ENCODE measurements at regions not wholly inside any gene's neighbourhood (a gene's known extent, or its start where the extent isn't known, plus 50 kb on each side); places are given as distances from the start of the nearest gene placed in this dataset.
"Not testable (repeated sequence)": the region's sequence is repeated elsewhere in the genome, so short reads cannot be mapped to it uniquely, and the experiment has no call there.

DNA sequence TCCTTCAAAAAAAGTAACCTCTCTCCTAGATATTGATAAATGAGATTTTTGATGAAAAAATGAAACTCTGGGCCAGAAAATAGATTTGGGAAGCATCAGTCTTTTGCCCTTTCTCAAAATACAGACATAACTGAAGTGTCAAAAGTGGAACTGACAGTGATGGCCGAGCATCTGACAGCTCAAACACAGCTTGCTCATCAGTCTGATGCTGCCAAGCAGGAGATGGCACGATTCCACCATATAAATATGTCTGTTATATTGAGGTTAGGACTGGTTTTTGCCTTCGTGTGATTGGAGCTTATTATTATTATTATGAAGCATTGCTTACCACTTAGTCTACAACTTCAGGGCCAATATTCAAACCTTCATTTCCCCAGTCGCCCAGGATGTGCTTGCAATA is 152.6 kb upstream of the EPHA3 start:
- DNase-seq (ENCODE audit: low read depth in 2 of 2), result no peak

DNA sequence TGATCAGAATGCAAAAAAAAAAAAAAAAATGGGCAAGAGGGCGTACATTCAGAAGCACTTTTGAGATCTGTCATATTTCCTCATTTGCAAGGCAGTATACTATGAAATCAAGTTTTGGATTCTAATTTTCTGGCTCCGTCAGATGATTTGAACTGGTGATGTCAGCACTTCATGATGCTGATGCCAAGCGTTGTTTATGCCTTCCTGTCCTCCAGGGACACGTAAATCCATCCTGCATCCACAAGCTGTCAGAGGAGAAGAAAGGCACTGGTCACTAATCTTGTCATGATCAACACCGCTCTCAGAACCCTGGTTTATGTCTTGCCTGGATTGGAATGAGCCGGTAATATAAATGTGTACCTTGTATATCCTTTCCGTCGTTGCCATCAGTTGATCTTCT is 152.1 kb upstream of the EPHA3 start:
- DNase-seq (ENCODE audit: low read depth in 2 of 2), result no peak

DNA sequence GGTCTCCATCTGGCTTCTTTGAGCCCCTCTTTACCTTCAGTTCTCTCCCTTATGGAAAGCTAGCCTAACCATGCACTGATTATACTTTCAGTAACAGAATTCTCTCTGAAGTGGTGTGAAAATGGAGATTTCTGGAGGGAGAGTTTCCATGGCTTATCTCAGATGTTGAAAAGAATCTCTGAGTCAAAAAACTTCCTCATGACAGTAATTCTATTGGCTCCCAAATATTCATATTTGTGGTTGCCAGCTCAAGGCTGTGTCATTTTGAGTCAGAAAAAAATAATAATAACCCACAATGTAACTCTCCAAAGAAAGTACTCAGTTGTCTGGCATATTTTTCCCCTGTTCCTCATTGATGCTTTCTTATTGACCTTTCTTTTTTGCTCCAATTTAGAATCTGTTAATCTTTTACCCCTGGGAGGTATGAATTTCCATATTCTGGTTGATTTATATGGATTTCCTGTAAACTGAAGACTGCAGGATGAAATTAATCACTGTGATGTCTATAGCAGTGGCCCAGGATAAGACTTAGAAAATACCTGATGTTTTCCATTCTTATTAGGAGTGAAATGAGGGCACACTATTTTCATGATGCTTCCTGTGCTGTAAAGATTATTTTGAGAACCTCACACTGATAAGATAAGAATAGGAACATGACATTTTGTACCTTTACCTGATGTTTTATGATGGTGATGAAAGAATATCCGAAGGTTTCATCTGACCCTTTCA is 149.5 kb upstream of the EPHA3 start:
- DNase-seq (ENCODE audit: low read depth in 2 of 2), result peak; percentile 88 to 91

DNA sequence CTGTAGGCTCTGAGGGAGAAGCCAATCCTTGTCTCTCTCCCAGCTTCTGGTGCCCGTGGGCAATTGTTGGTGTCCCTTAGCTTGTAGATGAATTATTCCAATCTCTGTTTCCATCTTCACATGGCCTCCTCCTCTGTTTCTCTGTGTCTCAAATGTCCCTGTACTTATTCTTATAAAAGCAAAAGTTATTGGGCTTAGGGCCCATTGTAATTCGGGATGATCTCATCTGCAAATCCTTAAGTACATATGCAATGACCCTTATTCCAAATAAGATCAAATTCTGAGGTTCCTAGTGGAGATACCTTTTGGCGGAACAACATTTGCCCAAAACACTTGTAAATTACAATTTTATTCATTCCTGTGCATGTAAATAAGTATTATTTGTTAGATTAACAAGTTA is 147.4 kb upstream of the EPHA3 start:
- no peak for DNase-seq (ENCODE audit: low read depth in 2 of 2)

DNA sequence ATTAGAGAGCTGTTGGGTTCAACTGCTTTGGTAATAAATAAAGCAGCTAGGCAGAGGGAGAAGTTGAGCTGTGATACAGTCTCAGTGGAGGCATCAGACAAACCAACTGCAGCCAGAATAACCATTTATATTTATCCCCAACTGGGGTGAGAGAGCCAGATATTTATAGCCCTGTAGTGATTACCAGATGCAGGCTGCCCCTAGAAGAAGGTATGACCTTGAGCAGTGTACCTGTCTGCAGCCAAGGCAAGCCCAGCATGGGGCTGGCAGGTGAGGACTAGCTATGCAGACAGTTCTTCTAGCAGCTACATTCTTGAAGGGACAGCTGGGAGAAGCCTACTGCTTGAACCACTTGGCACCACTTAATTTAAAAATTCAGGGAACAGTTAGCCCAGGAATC is 144.4 kb upstream of the EPHA3 start:
- no peak for DNase-seq (ENCODE audit: low read depth in 2 of 2)

DNA sequence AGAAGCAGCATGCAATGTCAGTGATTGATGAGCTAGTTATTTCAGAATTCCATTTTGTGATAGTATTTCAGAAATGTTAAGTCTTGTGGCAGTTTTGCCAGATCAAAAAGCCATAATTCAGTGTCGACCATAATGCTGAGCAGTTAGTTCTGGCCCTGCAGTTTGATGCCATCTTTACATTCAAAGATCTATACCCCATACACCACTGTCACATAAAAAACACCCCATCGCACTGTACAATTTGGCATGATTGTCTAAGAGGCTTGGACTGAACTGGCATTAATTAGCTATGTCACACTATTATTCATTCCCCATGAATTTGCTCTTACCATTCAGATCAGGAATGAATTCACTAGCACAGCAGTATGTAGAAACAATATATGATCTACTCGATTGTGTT is 127.7 kb upstream of the EPHA3 start:
- DNase-seq (ENCODE audit: low read depth in 2 of 2), result no peak

DNA sequence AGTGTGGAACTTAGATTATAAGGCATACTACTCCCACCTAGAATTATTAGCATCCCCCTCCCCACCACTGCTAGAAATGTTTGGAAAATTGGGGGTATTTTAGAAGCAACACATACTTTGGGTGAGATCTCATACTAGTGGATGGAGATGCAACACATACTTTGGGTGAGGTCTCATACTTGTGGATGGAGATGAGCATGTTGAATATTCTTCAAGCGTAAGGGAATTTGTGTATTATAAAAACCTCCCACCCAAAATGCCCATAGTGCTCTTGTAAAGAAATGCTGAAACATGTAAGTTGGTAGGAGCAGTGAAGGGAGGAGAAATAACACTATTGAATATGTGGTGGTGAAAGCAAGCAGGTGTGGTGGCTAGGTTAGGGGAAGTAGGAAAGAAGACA is 124.0 kb upstream of the EPHA3 start:
- no peak for DNase-seq (ENCODE audit: low read depth in 2 of 2)

DNA sequence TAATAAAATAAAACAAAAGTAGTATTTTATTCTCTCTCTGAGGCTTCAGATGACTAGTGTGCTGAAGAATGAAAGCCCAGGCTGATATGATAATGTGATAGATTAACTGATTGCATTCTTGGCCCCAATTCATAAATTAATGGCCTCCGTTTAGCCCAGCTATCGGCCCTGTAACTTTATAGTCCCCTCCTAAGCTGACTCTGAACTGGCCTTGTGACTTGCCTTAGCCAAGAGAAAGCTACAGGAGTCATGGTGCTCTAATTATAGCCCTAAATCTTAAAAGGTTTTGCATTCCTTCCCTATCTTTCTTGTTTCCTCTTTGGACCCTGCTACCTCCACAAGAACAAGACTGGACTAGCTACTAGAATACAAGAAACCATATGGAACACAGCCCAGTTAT is 123.2 kb upstream of the EPHA3 start:
- no peak for DNase-seq (ENCODE audit: low read depth in 2 of 2)

DNA sequence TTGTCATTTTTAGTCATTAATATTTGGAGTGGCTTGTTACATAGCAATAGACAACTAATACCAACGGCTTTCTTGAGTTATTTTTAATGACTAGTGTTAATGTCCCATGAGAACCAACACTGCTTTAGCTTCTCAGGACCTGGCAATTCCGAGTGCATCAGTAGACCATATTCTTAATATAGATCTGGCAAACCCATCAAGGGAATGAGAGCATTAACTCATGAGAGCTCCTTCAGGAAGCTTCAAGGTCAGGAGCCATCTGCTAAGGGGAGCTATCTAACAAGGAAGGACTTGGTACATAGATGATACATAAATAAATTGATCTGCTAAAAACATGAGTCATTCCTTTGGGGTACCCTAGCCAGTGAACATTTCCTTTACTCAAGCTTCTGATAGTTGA is 122.6 kb upstream of the EPHA3 start:
- DNase-seq (ENCODE audit: low read depth in 2 of 2), result no peak

DNA sequence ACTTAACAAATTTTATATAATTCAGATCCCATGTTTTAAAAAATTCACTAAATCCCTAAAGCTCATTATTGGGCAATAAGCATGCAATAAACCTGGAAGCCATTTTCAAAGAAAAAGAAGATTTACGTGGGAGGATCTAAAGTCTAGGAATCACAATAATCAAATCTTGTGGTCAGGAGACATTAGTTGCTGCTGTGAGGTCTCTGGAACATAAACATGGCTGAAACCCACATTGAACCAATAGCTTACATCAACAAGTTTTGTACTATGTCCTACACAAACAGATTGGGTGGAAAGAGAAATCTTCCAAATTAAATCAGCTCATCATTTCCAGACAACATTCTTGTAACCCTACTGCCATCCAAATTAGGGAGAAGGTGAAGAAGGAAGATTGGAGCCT is 121.9 kb upstream of the EPHA3 start:
- DNase-seq (ENCODE audit: low read depth in 2 of 2), result no peak

DNA sequence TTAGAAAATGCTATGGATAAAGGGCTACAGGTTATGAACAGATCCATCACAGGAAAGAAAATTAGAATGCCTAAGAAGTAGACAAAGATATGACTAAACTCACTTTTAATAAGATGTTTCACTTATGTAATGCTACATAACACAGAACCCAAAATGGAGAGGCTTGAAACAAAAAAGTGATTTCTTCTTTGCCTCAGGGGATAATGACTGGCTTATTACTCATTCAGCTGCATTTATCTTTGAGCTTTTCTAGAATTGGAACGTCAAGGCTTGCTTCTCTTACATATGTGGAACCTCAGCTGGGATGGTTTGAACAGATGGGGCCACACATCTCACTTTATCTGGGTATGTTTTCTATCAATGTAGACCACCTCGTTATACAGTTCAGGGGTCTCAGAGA is 120.6 kb upstream of the EPHA3 start:
- DNase-seq (ENCODE audit: low read depth in 2 of 2), result peak; percentile 41 to 49

DNA sequence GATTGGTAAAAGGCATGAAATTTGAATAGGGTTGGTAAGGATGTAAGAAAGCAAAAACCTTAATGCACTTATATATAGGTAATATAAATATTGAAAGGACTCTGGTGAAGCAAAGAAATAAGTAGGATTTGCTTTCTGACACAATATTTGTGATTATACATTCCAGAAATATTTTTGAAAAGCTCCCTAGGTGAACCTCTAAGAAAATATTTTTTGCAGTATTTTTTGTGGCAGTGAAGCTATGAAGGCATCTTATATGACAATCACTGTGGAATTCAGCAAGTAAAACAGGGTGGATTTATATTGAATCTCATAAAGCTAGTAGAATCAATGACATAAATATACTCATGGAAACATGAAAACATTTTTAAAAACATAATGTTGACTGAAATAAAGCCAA is 119.6 kb upstream of the EPHA3 start:
- no peak for DNase-seq (ENCODE audit: low read depth in 2 of 2)

DNA sequence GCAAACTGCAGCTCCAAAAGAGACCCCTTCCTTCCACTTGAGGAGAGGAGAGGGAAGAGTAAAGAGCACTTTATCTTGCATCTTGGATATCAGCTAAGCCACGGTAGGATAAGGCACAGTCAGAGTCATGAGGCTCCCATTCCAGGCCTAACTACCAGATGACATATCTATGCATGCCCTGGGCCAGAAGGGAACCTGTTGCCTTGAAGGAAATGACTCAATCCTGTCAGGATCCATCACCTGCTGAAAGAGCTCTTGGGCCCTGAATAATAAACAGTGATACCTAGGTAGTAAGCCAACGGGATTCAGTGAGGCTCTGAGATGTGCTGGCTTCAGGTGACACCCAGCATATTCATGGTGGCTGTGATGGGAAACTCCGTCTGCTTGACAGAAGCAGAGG is 118.5 kb upstream of the EPHA3 start:
- no peak for DNase-seq (ENCODE audit: low read depth in 2 of 2)

DNA sequence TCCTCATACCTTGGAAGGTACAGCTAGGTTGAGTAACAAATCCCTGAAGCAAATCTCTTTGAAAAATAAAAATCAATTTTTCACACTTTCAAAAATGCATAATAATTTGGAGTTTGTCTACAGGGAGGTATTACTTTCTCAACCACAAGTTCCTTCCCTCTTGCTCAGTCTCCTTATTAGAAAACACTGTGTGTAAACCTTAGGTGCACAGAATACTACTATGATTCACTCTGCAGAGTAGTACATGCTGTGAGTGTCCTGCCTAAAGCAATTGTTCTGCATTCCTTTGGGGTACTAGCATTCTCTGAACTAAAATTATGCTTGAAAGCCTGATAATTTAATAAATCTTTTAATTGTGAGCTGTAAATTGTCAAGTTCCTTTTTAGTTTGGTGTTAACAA is 115.9 kb upstream of the EPHA3 start:
- DNase-seq (ENCODE audit: low read depth in 2 of 2), result no peak

DNA sequence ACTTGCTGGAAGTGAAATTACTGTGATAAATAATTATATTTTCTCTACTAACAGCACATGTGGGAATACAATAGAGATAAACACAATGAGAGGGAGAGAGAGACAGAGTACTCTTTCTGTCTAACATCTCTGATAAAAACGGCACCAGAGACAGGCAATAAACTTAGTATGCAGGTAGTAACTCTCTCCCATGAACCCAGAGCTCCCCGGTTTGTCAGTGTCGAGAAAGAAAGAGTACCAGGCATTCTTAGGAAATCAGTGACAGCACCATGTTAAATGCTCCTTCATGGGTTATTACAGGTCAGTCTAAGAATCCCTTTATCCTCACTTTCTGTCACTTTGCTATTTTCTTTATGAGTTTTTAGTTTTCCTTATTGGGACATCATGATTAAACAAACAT is 110.7 kb upstream of the EPHA3 start:
- DNase-seq (ENCODE audit: low read depth in 2 of 2), result no peak

DNA sequence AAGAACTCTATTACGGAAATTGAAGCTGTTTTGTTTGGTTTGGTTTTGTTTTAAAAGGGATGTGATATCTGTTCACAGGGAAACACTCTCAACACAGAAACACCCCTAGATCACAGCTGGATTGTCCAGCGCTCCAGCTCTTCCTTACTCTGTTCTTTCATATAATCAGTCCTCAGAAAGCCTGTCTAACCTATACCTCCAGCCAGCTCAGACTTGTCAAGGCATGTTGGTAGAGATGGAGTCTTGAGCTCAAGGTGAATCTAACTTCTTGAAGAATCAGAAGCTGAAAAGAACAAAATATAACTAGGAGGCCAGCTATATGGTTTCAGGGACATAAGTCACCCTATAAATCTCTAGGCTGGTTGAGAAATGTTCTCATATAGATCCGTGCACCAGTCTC is 110.2 kb upstream of the EPHA3 start:
- DNase-seq (ENCODE audit: low read depth in 2 of 2), result no peak

DNA sequence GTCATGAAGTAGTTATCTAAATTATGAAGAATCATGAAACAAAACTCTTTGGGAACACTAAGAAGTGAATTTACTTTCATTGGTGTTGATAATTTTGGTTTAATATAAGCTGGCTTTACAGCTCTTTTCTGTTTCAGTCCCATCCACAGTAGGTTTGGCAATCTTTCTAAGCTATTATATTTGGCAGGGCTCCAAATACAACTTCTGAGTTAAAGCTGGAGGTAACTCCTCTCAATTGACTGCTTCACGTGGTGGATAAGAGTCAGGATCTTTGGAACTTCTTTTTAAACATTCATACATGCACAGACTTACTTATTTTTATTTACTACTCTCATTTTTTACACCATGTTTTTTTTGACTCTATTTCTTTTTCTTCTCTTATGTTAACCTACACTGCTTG is 106.5 kb upstream of the EPHA3 start:
- DNase-seq (ENCODE audit: low read depth in 2 of 2), result no peak

DNA sequence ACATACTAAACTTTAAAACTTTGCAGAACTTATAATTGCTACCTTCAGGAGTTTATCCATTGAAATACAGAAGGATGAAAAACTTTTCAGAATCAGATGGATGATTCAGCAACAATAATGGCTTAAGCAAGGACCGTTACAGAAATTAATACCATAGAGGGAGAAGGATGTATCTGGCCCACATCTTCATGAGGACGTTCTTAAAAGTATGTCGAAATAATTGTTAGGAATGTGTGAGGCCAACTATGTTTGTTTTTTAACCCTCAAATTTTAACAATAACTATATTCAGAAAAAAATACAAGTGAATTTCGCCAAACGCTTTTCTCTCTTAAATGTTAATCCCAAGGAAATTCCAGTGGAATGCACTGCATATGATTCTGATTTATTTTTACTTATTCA is 105.2 kb upstream of the EPHA3 start:
- DNase-seq (ENCODE audit: low read depth in 2 of 2), result peak; percentile 52 to 55

DNA sequence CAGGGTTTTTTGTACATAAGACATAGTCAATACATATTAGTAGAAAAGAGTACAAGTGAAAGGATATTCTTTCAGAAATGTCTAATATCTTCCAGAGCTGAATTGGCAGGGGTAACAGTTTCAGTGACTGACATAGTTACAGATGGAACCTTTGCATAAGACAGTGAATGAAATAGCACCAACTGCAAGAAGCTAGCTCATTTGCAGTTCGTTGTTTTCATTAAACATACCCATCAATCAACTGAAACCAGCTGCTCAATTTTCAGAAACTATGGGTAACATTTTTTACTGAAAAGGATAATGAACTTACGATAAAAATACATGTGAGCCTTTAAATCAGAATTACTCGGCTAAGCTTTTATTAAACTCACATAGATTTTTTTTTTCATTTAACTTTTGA is 93.9 kb upstream of the EPHA3 start:
- DNase-seq (ENCODE audit: low read depth in 2 of 2), result no peak

DNA sequence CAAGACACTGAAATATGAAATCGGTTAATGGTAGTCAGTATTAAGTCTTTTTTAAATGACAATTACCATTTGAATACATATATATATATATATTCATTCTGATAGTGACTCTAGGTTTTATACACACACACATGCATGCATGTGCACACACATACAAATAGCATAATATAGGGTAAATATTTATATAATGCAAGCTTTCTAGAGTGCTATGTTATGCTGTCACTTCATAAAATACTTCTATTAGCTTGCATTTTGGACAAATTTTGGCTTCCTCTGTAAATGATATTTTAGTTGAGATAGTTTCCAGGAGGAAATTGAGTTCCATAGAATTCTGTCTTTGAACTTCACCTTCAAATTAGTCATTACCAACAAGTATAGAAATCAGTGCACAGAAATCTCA is 89.9 kb upstream of the EPHA3 start:
- DNase-seq (ENCODE audit: low read depth in 2 of 2), result no peak

DNA sequence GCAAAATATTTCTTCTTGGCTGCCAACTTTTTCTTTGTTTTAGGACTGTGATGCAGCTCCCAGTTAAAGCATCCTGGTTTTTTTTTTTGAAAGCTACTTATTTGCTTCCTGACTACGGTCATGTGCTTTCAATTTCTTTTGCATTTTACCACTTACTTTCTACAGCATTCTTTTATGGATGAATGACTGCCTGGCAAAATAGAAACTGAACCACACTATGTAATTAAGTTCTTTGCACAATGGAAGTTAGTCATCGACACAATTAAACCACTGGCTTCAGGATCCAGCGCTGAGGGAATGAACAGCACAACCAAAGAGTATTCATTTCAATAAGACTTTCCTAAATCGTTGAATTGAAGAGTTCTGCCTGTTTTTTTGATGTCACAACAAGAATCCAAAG is 82.2 kb upstream of the EPHA3 start:
- peak; percentile 86 for DNase-seq (ENCODE audit: low read depth in 2 of 2)

DNA sequence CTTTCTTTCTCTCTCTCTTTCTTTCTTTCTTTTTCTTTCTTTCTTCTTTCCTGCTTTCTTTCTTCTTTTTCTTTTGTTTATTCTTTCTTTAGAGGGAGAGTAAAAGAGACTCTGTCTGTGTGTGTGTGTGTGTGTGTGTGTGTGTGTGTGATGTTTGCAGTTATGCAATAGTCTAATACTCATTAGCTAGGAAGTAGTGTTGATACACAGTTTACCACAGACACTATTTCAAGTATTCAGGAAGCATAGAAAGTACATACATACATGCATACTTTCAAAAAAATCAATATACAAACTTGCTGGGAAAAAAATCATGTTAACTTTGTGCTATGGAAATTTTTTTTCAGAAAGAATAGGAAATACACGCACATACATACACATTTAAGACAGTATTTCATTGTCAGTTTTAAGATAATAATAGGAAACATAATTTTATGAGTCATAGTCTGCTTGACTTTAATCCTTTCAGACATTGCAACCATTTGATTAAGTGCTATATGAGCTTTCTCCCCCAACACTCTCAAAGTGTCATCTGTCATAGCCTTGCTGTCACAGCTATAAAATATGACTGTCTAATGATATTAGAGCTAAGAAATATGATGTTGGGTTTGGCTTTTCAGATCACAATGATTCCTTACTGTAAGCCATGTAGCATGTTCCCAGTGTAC is 74.9 kb upstream of the EPHA3 start:
- DNase-seq (ENCODE audit: low read depth in 2 of 2), result peak; percentile 72 to 80

DNA sequence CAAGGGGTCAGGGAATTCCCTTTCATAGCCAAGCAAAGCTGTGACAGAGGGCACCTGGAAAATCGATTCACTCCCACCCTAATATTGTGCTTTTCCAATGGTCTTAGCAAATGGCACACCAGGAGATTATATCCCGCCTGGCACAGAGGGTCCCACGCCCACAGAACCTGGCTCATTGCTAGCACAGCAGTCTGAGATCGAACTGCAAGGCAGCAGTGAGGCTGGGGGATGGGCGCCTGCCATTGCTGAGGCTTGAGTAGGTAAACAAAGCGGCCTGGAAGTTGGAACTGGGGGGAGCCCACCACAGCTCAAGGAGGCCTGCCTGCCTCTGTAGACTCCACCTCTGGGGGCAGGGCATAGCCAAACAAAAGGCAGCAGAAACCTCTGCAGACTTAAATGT is 72.7 kb upstream of the EPHA3 start:
- not testable (repeated sequence) for DNase-seq (ENCODE audit: low read depth in 2 of 2)

DNA sequence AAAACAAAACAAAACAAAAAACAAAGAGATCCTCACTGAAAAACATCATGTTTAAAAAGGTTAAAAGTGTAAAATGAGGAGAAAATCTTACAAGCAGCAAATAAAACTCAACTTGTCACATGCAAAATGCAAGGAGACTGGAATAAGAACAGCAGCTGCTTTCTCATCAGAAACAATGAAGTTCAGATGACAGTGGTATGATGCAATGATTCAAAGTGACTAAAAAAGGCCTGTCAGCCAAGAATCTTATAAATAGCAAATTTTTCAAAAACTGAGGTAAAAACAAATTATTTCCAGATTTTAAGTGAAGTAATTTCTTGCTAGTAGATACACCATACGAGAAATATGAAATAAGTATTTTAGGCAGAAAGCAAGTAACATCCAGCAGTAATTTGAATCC is 68.6 kb upstream of the EPHA3 start:
- DNase-seq (ENCODE audit: low read depth in 2 of 2), result peak in 1 of 2 experiments; percentile 40

All from fibroblast of skin of left biceps (primary cell).